ENCODE measurements at regions not wholly inside any gene's neighbourhood (a gene's known extent, or its start where the extent isn't known, plus 50 kb on each side); places are given as distances from the start of the nearest gene placed in this dataset.
"Not testable (repeated sequence)": the region's sequence is repeated elsewhere in the genome, so short reads cannot be mapped to it uniquely, and the experiment has no call there.

DNA sequence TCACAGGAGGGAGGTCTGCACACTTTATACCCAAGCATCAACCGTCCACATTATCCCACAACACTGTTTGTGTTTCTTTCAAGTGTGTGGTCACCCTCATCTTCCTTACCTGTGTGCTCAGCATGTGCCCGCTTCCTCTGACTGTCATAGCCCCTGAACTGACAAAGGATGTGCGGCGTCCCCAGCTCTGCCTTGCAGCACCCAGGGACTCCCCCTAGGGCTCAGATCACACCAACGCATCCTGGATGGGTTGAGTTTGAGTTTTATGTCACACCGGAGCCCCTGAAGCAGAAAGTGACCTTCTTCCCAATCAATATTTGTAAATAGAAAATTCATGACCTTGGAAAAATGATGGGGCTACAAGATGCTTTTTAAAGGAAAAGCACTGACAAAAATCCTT is 770.7 kb upstream of the TMEM132C start:
- H3K9me3 Mint-ChIP-seq (ENCODE audit: unreplicated experiment): no peaks in the 10 kb centered on the region
- no peak overlapping the region for H3K27ac Mint-ChIP-seq (ENCODE audit: low read depth, unreplicated experiment)
- H3K4me3 Mint-ChIP-seq (ENCODE audit: unreplicated experiment): no peak overlapping the region
- no peaks in the 10 kb centered on the region for H3K36me3 Mint-ChIP-seq (ENCODE audit: insufficient read depth, unreplicated experiment)
- BruUV-seq (replicated peaks): no TSS peak
- POLR2A ChIA-PET: no interaction called here
- intact Hi-C loops (cut with micrococcal nuclease): no loop called here
- DNase-seq (ENCODE audit: unreplicated experiment): no peak
- H3K27me3 Mint-ChIP-seq (ENCODE audit: insufficient read depth, unreplicated experiment): no peaks in the 10 kb centered on the region
- no peaks in the 10 kb centered on the region for H3K4me1 Mint-ChIP-seq (ENCODE audit: insufficient read depth, unreplicated experiment)
- TF ChIP-seq, protein P1, sequence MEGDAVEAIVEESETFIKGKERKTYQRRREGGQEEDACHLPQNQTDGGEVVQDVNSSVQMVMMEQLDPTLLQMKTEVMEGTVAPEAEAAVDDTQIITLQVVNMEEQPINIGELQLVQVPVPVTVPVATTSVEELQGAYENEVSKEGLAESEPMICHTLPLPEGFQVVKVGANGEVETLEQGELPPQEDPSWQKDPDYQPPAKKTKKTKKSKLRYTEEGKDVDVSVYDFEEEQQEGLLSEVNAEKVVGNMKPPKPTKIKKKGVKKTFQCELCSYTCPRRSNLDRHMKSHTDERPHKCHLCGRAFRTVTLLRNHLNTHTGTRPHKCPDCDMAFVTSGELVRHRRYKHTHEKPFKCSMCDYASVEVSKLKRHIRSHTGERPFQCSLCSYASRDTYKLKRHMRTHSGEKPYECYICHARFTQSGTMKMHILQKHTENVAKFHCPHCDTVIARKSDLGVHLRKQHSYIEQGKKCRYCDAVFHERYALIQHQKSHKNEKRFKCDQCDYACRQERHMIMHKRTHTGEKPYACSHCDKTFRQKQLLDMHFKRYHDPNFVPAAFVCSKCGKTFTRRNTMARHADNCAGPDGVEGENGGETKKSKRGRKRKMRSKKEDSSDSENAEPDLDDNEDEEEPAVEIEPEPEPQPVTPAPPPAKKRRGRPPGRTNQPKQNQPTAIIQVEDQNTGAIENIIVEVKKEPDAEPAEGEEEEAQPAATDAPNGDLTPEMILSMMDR (IDR thresholded peaks at IDR 0.05; ENCODE audit: unreplicated experiment): no peak
- CTCF ChIA-PET: no interaction called here

DNA sequence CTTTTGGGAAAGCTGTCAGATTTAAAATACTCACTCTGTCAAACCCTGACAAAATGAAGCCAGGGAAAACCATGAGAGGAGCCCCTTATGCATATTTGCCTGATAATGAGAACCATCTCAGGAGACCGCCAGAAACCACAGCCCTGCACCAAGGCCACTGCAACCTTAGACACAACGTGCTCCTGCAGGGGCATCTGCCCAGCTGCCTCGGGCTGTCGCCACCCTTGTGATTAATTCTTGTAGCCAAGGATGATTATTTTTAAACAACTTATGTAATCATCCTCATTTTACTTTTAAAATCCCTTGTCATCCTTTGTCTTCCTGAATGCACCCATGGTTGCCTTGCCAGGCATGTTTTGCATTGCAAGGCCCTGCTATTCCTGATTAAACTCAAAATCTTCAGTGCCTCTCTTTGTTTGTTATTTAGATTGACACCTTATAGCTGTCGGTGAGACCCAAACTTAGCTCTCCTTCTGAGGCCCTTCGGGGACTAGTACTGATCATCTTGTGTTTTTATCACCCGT is 766.4 kb upstream of the TMEM132C start:
- BruUV-seq (replicated peaks): no TSS peak
- no peaks in the 10 kb centered on the region for H3K4me1 Mint-ChIP-seq (ENCODE audit: insufficient read depth, unreplicated experiment)
- no peaks in the 10 kb centered on the region for H3K27me3 Mint-ChIP-seq (ENCODE audit: insufficient read depth, unreplicated experiment)
- no peak for DNase-seq (ENCODE audit: unreplicated experiment)
- CTCF ChIA-PET: no interaction called here
- H3K4me3 Mint-ChIP-seq (ENCODE audit: unreplicated experiment): no peak overlapping the region
- no peaks in the 10 kb centered on the region for H3K36me3 Mint-ChIP-seq (ENCODE audit: insufficient read depth, unreplicated experiment)
- TF ChIP-seq, protein P1 (IDR thresholded peaks at IDR 0.05; ENCODE audit: unreplicated experiment): no peak
- no peaks in the 10 kb centered on the region for H3K9me3 Mint-ChIP-seq (ENCODE audit: unreplicated experiment)
- intact Hi-C loops (cut with micrococcal nuclease): no loop called here
- no peak overlapping the region for H3K27ac Mint-ChIP-seq (ENCODE audit: low read depth, unreplicated experiment)
- POLR2A ChIA-PET: no interaction called here

DNA sequence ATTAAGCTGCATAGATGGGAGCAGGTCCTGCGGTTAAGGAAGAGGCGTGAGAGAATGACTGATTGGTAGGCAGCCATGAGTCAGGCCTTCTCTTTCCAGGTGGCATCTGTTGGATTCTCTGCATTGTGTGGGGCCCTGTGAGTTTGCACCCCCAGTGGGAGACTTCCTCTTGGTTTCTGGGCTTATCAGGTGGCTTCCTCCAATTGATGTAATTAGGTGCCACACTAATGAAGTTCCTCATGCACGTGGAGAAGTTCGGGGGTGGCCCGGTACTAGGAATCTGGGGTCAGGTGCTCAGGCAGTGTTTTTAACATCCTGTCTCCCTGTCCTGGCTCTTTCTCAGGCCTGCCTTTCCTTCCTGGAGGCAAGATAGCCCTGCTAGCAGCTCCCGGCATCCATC is 765.1 kb upstream of the TMEM132C start:
- no peak overlapping the region for H3K27ac Mint-ChIP-seq (ENCODE audit: low read depth, unreplicated experiment)
- no peaks in the 10 kb centered on the region for H3K4me1 Mint-ChIP-seq (ENCODE audit: insufficient read depth, unreplicated experiment)
- H3K4me3 Mint-ChIP-seq (ENCODE audit: unreplicated experiment): no peak overlapping the region
- no peaks in the 10 kb centered on the region for H3K36me3 Mint-ChIP-seq (ENCODE audit: insufficient read depth, unreplicated experiment)
- intact Hi-C loops (cut with micrococcal nuclease): no loop called here
- no peaks in the 10 kb centered on the region for H3K27me3 Mint-ChIP-seq (ENCODE audit: insufficient read depth, unreplicated experiment)
- TF ChIP-seq, protein P1 (IDR thresholded peaks at IDR 0.05; ENCODE audit: unreplicated experiment): no peak
- no peak for DNase-seq (ENCODE audit: unreplicated experiment)
- ChIA-PET POLR2A (no interaction called here), CTCF (no interaction called here)
- H3K9me3 Mint-ChIP-seq (ENCODE audit: unreplicated experiment): no peaks in the 10 kb centered on the region
- BruUV-seq (replicated peaks): no TSS peak

DNA sequence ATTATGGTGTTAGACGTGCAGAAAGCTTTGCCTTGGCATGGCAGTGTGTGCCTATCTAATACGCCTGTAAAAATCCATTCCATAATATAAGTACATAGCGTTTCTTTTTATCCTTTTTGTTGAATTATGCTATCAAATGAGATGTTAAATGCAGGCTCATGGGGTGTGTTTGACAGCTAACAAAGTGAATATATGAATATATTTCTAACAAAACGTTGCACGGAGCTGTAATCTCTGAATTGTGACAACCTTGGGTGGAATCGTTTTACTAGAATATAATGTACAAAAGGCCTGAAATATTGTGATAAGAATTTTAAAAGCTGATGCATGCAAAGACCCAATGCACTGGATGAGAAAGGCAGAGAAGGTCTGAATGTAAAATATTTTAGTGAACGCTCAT is 763.7 kb upstream of the TMEM132C start:
- TF ChIP-seq, protein P1 (IDR thresholded peaks at IDR 0.05; ENCODE audit: unreplicated experiment): no peak
- H3K36me3 Mint-ChIP-seq (ENCODE audit: insufficient read depth, unreplicated experiment): no peaks in the 10 kb centered on the region
- DNase-seq (ENCODE audit: unreplicated experiment): no peak

DNA sequence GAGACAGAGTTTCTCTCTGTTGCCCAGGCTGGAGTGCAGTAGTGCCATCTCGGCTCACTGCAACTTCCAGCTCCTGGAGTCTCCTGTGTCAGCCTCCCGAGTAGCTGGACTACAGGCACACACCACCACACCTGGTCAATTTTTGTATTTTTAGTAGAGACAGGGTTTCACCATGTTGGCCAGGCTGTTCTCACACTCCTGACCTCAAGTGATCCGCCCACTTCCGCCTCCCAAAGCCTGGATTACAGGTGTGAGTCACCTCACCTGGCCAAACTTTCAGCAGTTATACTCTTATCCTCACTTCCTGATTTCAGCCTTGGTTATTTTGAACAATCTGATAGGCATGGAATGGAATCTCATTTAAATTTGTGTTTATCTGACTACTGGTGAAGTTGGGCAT is 763.0 kb upstream of the TMEM132C start:
- H3K36me3 Mint-ChIP-seq (ENCODE audit: insufficient read depth, unreplicated experiment); BruUV-seq (replicated peaks); H3K4me3 Mint-ChIP-seq (ENCODE audit: unreplicated experiment); intact Hi-C loops (cut with micrococcal nuclease); H3K27me3 Mint-ChIP-seq (ENCODE audit: insufficient read depth, unreplicated experiment); H3K9me3 Mint-ChIP-seq (ENCODE audit: unreplicated experiment); H3K27ac Mint-ChIP-seq (ENCODE audit: low read depth, unreplicated experiment); H3K4me1 Mint-ChIP-seq (ENCODE audit: insufficient read depth, unreplicated experiment); POLR2A ChIA-PET; CTCF ChIA-PET: not testable (repeated sequence)
- peak; percentile 58 for DNase-seq (ENCODE audit: unreplicated experiment)

More for the DNA sequence above, 763.7 kb upstream of the TMEM132C start:
- Mint-ChIP-seq H3K27me3 (ENCODE audit: insufficient read depth, unreplicated experiment) (no peaks in the 10 kb centered on the region), H3K27ac (ENCODE audit: low read depth, unreplicated experiment) (no peak overlapping the region), H3K4me1 (ENCODE audit: insufficient read depth, unreplicated experiment) (no peaks in the 10 kb centered on the region), H3K4me3 (ENCODE audit: unreplicated experiment) (no peak overlapping the region), H3K9me3 (ENCODE audit: unreplicated experiment) (peaks cover under 1% of the 10 kb centered on the region)
- CTCF ChIA-PET: no interaction called here
- no TSS peak for BruUV-seq (replicated peaks)
- POLR2A ChIA-PET: no interaction called here
- intact Hi-C loops (cut with micrococcal nuclease): no loop called here
